IMR-90 (cell line): ENCODE measurements at regions not wholly inside any gene's neighbourhood (a gene's known extent, or its start where the extent isn't known, plus 50 kb on each side); places are given as distances from the start of the nearest gene placed in this dataset.

ENCODE experiments used
- ATAC-seq: fragments of 200-7000 bp; cut with Tn5 transposase; 2 replicates; pipeline ENCODE4 v1.9.1; 2020; ENCODE audit warnings: low read depth, mild to moderate bottlenecking, moderate library complexity
- BruUV-seq: library from RNA; stranded (reverse); fragments of 400-500 nt; replicated peaks from 2 replicates; lab custom pipeline; 2021; lab: Mats Ljungman, UMichigan
- CTCF ChIA-PET: fragments of 300-600 bp; formaldehyde crosslinking; extraction: SDS; loops from one replicate; lab custom pipeline; 2021; ENCODE audit warnings: antibody characterized with exemption; lab: Yijun Ruan, JAX
- POLR2A ChIA-PET: fragments of 300-600 bp; sonication (Branson Sonifier 250); formaldehyde crosslinking; loops from one replicate; lab custom pipeline; 2022; ENCODE audit warnings: antibody characterized with exemption; ENCODE audit not compliant: unreplicated experiment; lab: Charles Lee
- DNase-seq: peaks from one replicate; pipeline ENCODE4 v3.0.0; 2013
- H2AFZ ChIP-seq: replicated peaks from 2 replicates; pipeline ENCODE3; 2013; ENCODE audit warnings: low read length, mild to moderate bottlenecking; ENCODE audit not compliant: poor library complexity
- H2AK5ac ChIP-seq: 2 replicates; pipeline ENCODE4 v1.6.1; 2013; ENCODE audit warnings: low read depth, low read length, inconsistent platforms
- H2AK9ac ChIP-seq: replicated peaks from 2 replicates; pipeline ENCODE3; 2013; ENCODE audit warnings: mild to moderate bottlenecking, low read depth, low read length, moderate library complexity; ENCODE audit not compliant: poor library complexity
- H2BK120ac ChIP-seq: 2 replicates; pipeline ENCODE4 v1.6.1; 2013; ENCODE audit warnings: low read depth, low read length, inconsistent platforms
- H2BK15ac ChIP-seq: 3 replicates; pipeline ENCODE4 v1.6.1; 2013; ENCODE audit warnings: low read depth, low read length, inconsistent platforms
- H2BK20ac ChIP-seq: 2 replicates; pipeline ENCODE4 v1.6.1; 2013; ENCODE audit warnings: low read depth, mild to moderate bottlenecking, inconsistent platforms, low read length, moderate library complexity
- H2BK5ac ChIP-seq: 2 replicates; pipeline ENCODE4 v1.6.1; 2013; ENCODE audit warnings: mild to moderate bottlenecking, low read depth, low read length, inconsistent platforms; ENCODE audit not compliant: poor library complexity, severe bottlenecking
- H3K14ac ChIP-seq: replicated peaks from 2 replicates; pipeline ENCODE4 v1.6.1; 2013; ENCODE audit warnings: low read depth, low read length, inconsistent platforms
- H3K18ac ChIP-seq: 2 replicates; pipeline ENCODE4 v1.6.1; 2013; ENCODE audit warnings: low read depth, low read length, control low read depth
- H3K23ac ChIP-seq: 2 replicates; pipeline ENCODE4 v1.6.1; 2013; ENCODE audit warnings: low read depth, low read length, inconsistent platforms
- H3K27ac ChIP-seq: 2 replicates; pipeline ENCODE4 v1.5.1; 2013; ENCODE audit warnings: mild to moderate bottlenecking, control low read depth, low read length; ENCODE audit not compliant: insufficient read depth
- H3K27me3 ChIP-seq: 2 replicates; pipeline ENCODE4 v1.6.1; 2013; ENCODE audit warnings: low read length; ENCODE audit not compliant: control insufficient read depth, insufficient read depth
- H3K36me3 ChIP-seq: 2 replicates; pipeline ENCODE4 v1.6.1; 2013; ENCODE audit warnings: low read length, mixed read lengths; ENCODE audit not compliant: control insufficient read depth, insufficient read depth
- H3K4ac ChIP-seq: 2 replicates; pipeline ENCODE4 v1.6.1; 2013; ENCODE audit warnings: low read depth, low read length, inconsistent platforms
- H3K4me1 ChIP-seq: 2 replicates; pipeline ENCODE4 v1.6.1; 2013; ENCODE audit warnings: low read length, mixed read lengths; ENCODE audit not compliant: control insufficient read depth, insufficient read depth
- H3K4me2 ChIP-seq: 2 replicates; pipeline ENCODE4 v1.6.1; 2013; ENCODE audit warnings: low read depth, mild to moderate bottlenecking, control low read depth, low read length, moderate library complexity
- H3K4me3 ChIP-seq: 2 replicates; pipeline ENCODE4 v1.5.1; 2013; ENCODE audit warnings: low read depth, mild to moderate bottlenecking, control low read depth, low read length, moderate library complexity; ENCODE audit not compliant: insufficient read depth
- H3K56ac ChIP-seq: 2 replicates; pipeline ENCODE4 v1.6.1; 2013; ENCODE audit warnings: low read length, inconsistent platforms; ENCODE audit not compliant: insufficient read depth; ENCODE audit errors: extremely low read depth
- H3K79me1 ChIP-seq, 2 experiments: 2 replicates each; pipeline ENCODE4 v1.6.1; 2013; ENCODE audit warnings: low read length in 2 of 2, inconsistent platforms in 1 of 2, low read depth in 1 of 2
- H3K9ac ChIP-seq: 2 replicates; pipeline ENCODE4 v1.6.1; 2013; ENCODE audit warnings: low read depth, low read length, control low read depth
- H3K9me1 ChIP-seq: 2 replicates; pipeline ENCODE4 v1.6.1; 2013; ENCODE audit warnings: low read length, inconsistent platforms; ENCODE audit not compliant: insufficient read depth
- H3K9me3 ChIP-seq: 2 replicates; pipeline ENCODE4 v1.6.1; 2013; ENCODE audit warnings: low read length; ENCODE audit not compliant: control insufficient read depth, insufficient read depth
- H4K20me1 ChIP-seq: 2 replicates; pipeline ENCODE4 v1.6.1; 2013; ENCODE audit warnings: low read length, inconsistent platforms; ENCODE audit not compliant: insufficient read depth
- H4K5ac ChIP-seq: 2 replicates; pipeline ENCODE4 v1.6.1; 2013; ENCODE audit warnings: mild to moderate bottlenecking, low read depth, low read length, control low read depth
- H4K8ac ChIP-seq, 2 experiments: 2 replicates each; pipeline ENCODE4 v1.6.1; 2013; ENCODE audit warnings: low read depth in 2 of 2, low read length in 2 of 2, control low read depth in 1 of 2, inconsistent platforms in 1 of 2
- H4K91ac ChIP-seq: 2 replicates; pipeline ENCODE4 v1.6.1; 2013; ENCODE audit warnings: low read depth, low read length, inconsistent platforms; ENCODE audit not compliant: insufficient read depth
- CEBPB ChIP-seq: IDR thresholded peaks from 2 replicates; pipeline ENCODE4 v1.6.1; 2012; ENCODE audit warnings: low read depth, low read length, improper control_type of control experiment
- FOS ChIP-seq: fragments of 150-350 bp; IDR thresholded peaks from 2 replicates; pipeline ENCODE4 v1.6.1; 2016; ENCODE audit warnings: low read depth, low read length
- MAZ ChIP-seq: IDR thresholded peaks from 2 replicates; pipeline ENCODE4 v1.6.1; 2012; ENCODE audit warnings: low read depth, mild to moderate bottlenecking, low read length, improper control_type of control experiment, moderate library complexity, borderline replicate concordance
- RFX5 ChIP-seq: IDR thresholded peaks from 2 replicates; pipeline ENCODE4 v1.8.0; 2012; ENCODE audit warnings: low read depth, mild to moderate bottlenecking, low read length, moderate library complexity
- WGBS, 2 experiments: methylation state at CpG; one replicate each; pipeline versions ENCODE4 v1.1.5 to v1.1.7; 2013; ENCODE audit warnings: missing lambda C conversion rate in 2 of 2; ENCODE audit not compliant: insufficient read length in 1 of 2; ENCODE audit errors: extremely low coverage in 2 of 2; 5-methylcytosine and 5-hydroxymethylcytosine counted together
- dilution Hi-C: fragments of 300-500 bp; cut with HindIII; formaldehyde crosslinking; loops from one replicate; pipeline ENCODE4 v1.14.3; 2018; ENCODE audit warnings: low sequenced_read_pairs; ENCODE audit not compliant: unreplicated experiment
- in situ Hi-C: fragments of 300-500 bp; cut with MboI; formaldehyde crosslinking; loops from 3 replicates; pipeline ENCODE4 v1.14.3; 2019; ENCODE audit warnings: low sequenced_read_pairs, inconsistent platforms, mixed read lengths
- intact Hi-C: fragments of 100-400 bp; cut with micrococcal nuclease; formaldehyde crosslinking; loops from 2 replicates; pipeline ENCODE4 v1.10.0; 2022

DNA sequence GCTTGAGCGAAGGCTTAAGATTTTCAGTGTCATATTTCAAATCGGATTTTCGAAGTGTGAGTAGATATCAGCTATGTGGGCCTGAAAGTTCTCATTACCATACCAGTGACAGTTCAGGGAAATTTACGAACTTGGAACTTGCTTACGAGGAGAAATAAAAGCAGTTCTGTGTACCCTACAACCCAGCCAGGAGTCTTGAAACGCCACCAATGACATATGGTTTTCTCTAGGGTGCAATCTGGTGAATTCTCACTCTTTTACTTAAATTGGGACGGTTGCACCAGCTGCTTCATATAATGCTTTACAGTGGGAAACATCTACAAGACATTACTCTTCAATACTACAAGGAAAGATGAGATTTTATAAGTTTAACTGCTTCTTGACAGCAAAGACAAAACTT, 253.6 kb upstream of the FOXK1 start:
- no peak overlapping the region for H2BK120ac ChIP-seq
- no peaks in the 10 kb centered on the region for H3K79me1 ChIP-seq
- no peak overlapping the region for H3K27ac ChIP-seq
- CTCF ChIA-PET = no interaction called here
- no peaks in the 10 kb centered on the region for H3K36me3 ChIP-seq
- no peaks in the 10 kb centered on the region for H4K20me1 ChIP-seq
- no peak overlapping the region for H2AK5ac ChIP-seq
- H3K9ac ChIP-seq = no peak overlapping the region
- H2AK9ac ChIP-seq = no peak overlapping the region
- ATAC-seq (no peak), DNase-seq (no peak)
- no peak overlapping the region for H3K4ac ChIP-seq
- WGBS, 2 experiments = no CpG with 5 or more reads among the region's 7 CpGs
- H3K4me2 ChIP-seq = no peak overlapping the region
- no peak overlapping the region for H2AFZ ChIP-seq
- no peak overlapping the region for H4K5ac ChIP-seq
- no peaks in the 10 kb centered on the region for H3K9me1 ChIP-seq
- intact Hi-C loops = no loop called here
- no peak overlapping the region for H4K8ac ChIP-seq
- no peak overlapping the region for H2BK15ac ChIP-seq
- POLR2A ChIA-PET = no interaction called here
- H3K18ac ChIP-seq = no peak overlapping the region
- H3K23ac ChIP-seq = no peak overlapping the region
- dilution Hi-C loops = no loop called here
- H3K56ac ChIP-seq = no peak overlapping the region
- no peak overlapping the region for H2BK20ac ChIP-seq
- H3K27me3 ChIP-seq = no peaks in the 10 kb centered on the region
- in situ Hi-C loops = no loop called here
- no peak for TF ChIP-seq RFX5
- no peak for TF ChIP-seq CEBPB
- TF ChIP-seq MAZ = no peak
- TF ChIP-seq FOS = no peak
- BruUV-seq = no TSS peak
- peaks cover 21% of the 10 kb centered on the region for H3K9me3 ChIP-seq
- no peak overlapping the region for H3K4me3 ChIP-seq
- no peak overlapping the region for H4K91ac ChIP-seq
- H3K4me1 ChIP-seq = no peaks in the 10 kb centered on the region
- H3K14ac ChIP-seq = no peak overlapping the region
- no peak overlapping the region for H2BK5ac ChIP-seq
